ENCODE measurements at regions not wholly inside any gene's neighbourhood (a gene's known extent, or its start where the extent isn't known, plus 50 kb on each side); places are given as distances from the start of the nearest gene placed in this dataset.
A peak's percentile ranks its signal among the peaks of the same experiment; 100 is the strongest.

DNA sequence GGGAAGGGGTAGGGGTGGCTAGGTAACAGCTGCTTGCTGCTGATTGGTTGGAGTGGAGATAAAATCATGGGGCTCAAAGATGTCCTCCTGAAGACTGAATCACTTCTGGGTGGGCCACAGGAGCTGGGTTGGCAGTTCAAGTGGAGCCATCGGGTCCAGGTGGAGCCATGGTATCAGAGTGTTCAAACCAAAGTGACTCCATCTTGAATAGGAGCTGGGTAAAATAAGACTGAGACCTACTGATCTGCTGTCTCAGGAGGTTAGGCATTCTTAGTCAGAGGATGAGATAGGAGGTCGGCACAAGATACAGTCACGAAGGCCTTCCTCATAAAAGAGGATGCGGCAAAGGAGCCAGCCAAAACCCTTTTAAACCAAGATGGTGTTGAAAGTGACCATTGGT is 96.5 kb downstream of the RTP4 start (continued):
- TF ChIP-seq UBTF (IDR thresholded peaks at IDR 0.05; ENCODE audit: borderline replicate concordance in 1 of 2, low read depth in 2 of 2, low read length in 2 of 2) (no peak), ZSCAN29 (IDR thresholded peaks at IDR 0.05) (no peak), HNRNPK (IDR thresholded peaks at IDR 0.05; ENCODE audit: low read depth, low read length, poor library complexity, severe bottlenecking) (no peak), MEF2A (IDR thresholded peaks at IDR 0.05; ENCODE audit: control insufficient read depth, low read depth, low read length) (no peak), ZNF583 (CRISPR knock-in tag; IDR thresholded peaks at IDR 0.05) (0 out of 2 replicates have a peak, but pooled peaks have one; percentile 33), SMAD3 (CRISPR knock-in tag; conservative IDR thresholded peaks at IDR 0.05) (peak; percentile 93), KAT2B (IDR thresholded peaks at IDR 0.05; ENCODE audit: low read depth, low read length) (no peak), ZNF717 (CRISPR knock-in tag; IDR thresholded peaks at IDR 0.05) (no peak), ZNF780A (CRISPR knock-in tag; IDR thresholded peaks at IDR 0.05) (no peak), MAFF (IDR thresholded peaks at IDR 0.05; ENCODE audit: low read length) (no peak), ZNF695 (CRISPR knock-in tag; IDR thresholded peaks at IDR 0.05) (no peak), VEZF1 (CRISPR knock-in tag; IDR thresholded peaks at IDR 0.05) (no peak), ZNF766 (CRISPR knock-in tag; conservative IDR thresholded peaks at IDR 0.05) (peak; percentile 75), TRIM28 (IDR thresholded peaks at IDR 0.05) (no peak), ZNF584 (CRISPR knock-in tag; IDR thresholded peaks at IDR 0.05; ENCODE audit: low read depth) (peak; percentile 53; the same call in 1 of the 2 replicates), ZFP1 (CRISPR knock-in tag; IDR thresholded peaks at IDR 0.05) (no peak), HIVEP1 (CRISPR knock-in tag; IDR thresholded peaks at IDR 0.05) (peak; percentile 85), ZNF445 (CRISPR knock-in tag; IDR thresholded peaks at IDR 0.05; ENCODE audit: low read depth) (no peak), NFE2 (IDR thresholded peaks at IDR 0.05; ENCODE audit: low read depth) (no peak), KAT8 (IDR thresholded peaks at IDR 0.05; ENCODE audit: low read depth) (no peak), DIDO1 (tag; IDR thresholded peaks at IDR 0.05; ENCODE audit: low read depth) (no peak), ZNF239 (CRISPR knock-in tag; IDR thresholded peaks at IDR 0.05) (peak; percentile 77), ZBTB17 (CRISPR knock-in tag; IDR thresholded peaks at IDR 0.05) (peak; percentile 81; the same call in 1 of the 2 replicates), CBX3 (IDR thresholded peaks at IDR 0.05; ENCODE audit: borderline replicate concordance in 1 of 2, low read length in 2 of 2) (no peak), ZNF79 (CRISPR knock-in tag; IDR thresholded peaks at IDR 0.05; ENCODE audit: low read depth) (peak; percentile 80; the same call in 1 of the 2 replicates), ZBTB2 (IDR thresholded peaks at IDR 0.05) (no peak), ZKSCAN8 (CRISPR knock-in tag; IDR thresholded peaks at IDR 0.05) (peak; percentile 41; the same call in 1 of the 2 replicates)

Measured in K562 (cell line).